GM18519 (cell line): ENCODE measurements at regions not wholly inside any gene's neighbourhood (a gene's known extent, or its start where the extent isn't known, plus 50 kb on each side); places are given as distances from the start of the nearest gene placed in this dataset.

Source experiments
- ATAC-seq: cut with Tn5 transposase; IDR thresholded peaks from one replicate; pipeline ENCODE4 v1.9.1; 2021; ENCODE audit warnings: mild to moderate bottlenecking, moderate library complexity; ENCODE audit not compliant: unreplicated experiment, low FRiP score

- no peak for ATAC-seq
Measured at GRCh38 chr16:85252014-85252413, 139.7 kb upstream of the CIBAR2 start.

- no peak for ATAC-seq
Measured at GRCh38 chr16:85252461-85252860, 140.2 kb upstream of the CIBAR2 start.

- no peak for ATAC-seq
Measured at GRCh38 chr16:85253084-85253941, 141.0 kb upstream of the CIBAR2 start.

GRCh38 chr16:85254051-85254450, 141.8 kb upstream of the CIBAR2 start:
- ATAC-seq, result no peak

GRCh38 chr16:85254921-85255320, 142.6 kb upstream of the CIBAR2 start:
- ATAC-seq, result no peak

- ATAC-seq, result no peak
Measured at GRCh38 chr16:85255777-85256176, 143.5 kb upstream of the CIBAR2 start.

- ATAC-seq, result no peak
Measured at GRCh38 chr16:85256190-85256739, 144.0 kb upstream of the CIBAR2 start.

- ATAC-seq, result no peak
Measured at GRCh38 chr16:85257483-85257882, 145.2 kb upstream of the CIBAR2 start.

- no peak for ATAC-seq
Measured at GRCh38 chr16:85258166-85258565, 145.9 kb upstream of the CIBAR2 start.

- ATAC-seq, result no peak
Measured at GRCh38 chr16:85258629-85259028, 146.4 kb upstream of the CIBAR2 start.

- no peak for ATAC-seq
Measured at GRCh38 chr16:85259115-85259831, 147.0 kb upstream of the CIBAR2 start.

- no peak for ATAC-seq
Measured at GRCh38 chr16:85259832-85260167, 147.5 kb upstream of the CIBAR2 start.

GRCh38 chr16:85261204-85261603, 148.9 kb upstream of the CIBAR2 start:
- ATAC-seq, result no peak

- ATAC-seq, result no peak
Measured at GRCh38 chr16:85261657-85262557, 149.6 kb upstream of the CIBAR2 start.

GRCh38 chr16:85262558-85263238, 150.4 kb upstream of the CIBAR2 start:
- no peak for ATAC-seq

GRCh38 chr16:85263239-85263585, 150.9 kb upstream of the CIBAR2 start:
- ATAC-seq, result no peak

GRCh38 chr16:85264752-85265151, 152.5 kb upstream of the CIBAR2 start:
- ATAC-seq, result no peak

- ATAC-seq, result no peak
Measured at GRCh38 chr16:85265161-85265784, 153.0 kb upstream of the CIBAR2 start.

GRCh38 chr16:85265810-85266209, 153.5 kb upstream of the CIBAR2 start:
- no peak for ATAC-seq

- no peak for ATAC-seq
Measured at GRCh38 chr16:85266857-85267256, 154.6 kb upstream of the CIBAR2 start.
